ENCODE measurements at regions not wholly inside any gene's neighbourhood (a gene's known extent, or its start where the extent isn't known, plus 50 kb on each side); places are given as distances from the start of the nearest gene placed in this dataset.
A peak's percentile ranks its signal among the peaks of the same experiment; 100 is the strongest.

GRCh38 chr5:30932273-30933017, 261.0 kb upstream of the CDH6 start:
- DNase-seq (ENCODE audit: low spot score), result no peak

DNA sequence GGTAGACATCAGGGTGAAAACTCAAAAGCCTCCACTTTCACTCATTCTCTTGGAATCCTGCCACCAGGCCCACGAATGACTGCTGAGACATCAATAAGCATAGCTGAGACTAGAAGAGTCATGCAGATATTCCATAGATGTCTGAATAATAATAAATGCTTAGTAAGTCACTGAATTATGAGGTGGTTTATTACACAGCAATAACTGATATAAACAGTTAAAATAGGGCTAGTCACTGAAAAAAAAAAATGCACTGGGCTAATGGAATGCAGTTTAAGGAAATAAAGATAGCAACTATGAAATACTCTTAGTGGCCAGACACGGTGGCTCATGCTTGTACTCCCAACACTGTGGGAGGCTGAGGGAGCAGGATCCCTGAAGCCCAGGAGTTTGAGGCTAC, 262.8 kb upstream of the CDH6 start:
- DNase-seq (ENCODE audit: low spot score), result no peak

DNA sequence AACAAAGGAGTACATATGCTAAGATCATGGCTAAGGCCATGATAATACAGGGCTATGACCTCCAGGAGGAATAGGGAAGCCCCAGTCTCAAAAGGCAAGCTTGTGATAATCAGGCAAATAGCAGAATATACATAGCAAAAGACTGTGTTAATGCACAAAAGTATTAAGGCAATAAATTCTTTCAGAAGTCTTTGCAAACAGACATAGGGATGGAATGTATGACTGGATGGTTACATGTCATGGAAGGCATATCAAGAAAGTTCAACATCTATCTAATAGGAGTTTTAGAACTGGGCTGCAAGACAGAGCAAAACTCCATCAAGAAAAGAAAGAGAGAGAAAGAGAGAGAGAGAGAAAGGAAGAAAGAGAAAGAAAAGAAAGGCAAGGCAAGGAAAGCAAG, 264.5 kb upstream of the CDH6 start:
- DNase-seq (ENCODE audit: low spot score), result no peak

GRCh38 chr5:30926218-30926617, 267.3 kb upstream of the CDH6 start:
- no peak for DNase-seq (ENCODE audit: low spot score)

- no peak for DNase-seq (ENCODE audit: low spot score)
Observed at GRCh38 chr5:30921388-30921787, 272.1 kb upstream of the CDH6 start.

GRCh38 chr5:30918171-30918570, 275.3 kb upstream of the CDH6 start:
- no peak for DNase-seq (ENCODE audit: low spot score)

- no peak for DNase-seq (ENCODE audit: low spot score)
Observed at GRCh38 chr5:30908356-30908755, 285.1 kb upstream of the CDH6 start.

DNA sequence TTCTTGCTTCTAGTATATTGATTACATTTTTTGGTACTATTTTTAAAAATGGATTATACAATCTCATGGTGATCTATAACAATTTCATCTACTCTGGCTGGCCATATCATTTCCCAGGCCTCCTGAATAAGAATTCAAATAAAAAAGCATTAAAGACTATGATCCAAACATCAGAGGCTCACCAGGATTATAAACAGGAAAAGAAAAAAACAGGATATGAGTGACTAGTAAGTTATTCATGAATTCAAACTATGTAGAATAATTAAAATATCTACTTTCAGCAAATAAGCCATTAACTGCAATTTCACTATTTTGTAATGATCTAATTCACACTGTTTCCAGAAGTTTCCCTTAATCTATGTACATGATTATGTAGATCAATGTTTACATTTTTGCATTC, 293.1 kb upstream of the CDH6 start:
- DNase-seq (ENCODE audit: low spot score), result no peak

- peak; percentile 2 for DNase-seq (ENCODE audit: low spot score)
Observed at GRCh38 chr5:30894811-30895210, 298.7 kb upstream of the CDH6 start.

DNA sequence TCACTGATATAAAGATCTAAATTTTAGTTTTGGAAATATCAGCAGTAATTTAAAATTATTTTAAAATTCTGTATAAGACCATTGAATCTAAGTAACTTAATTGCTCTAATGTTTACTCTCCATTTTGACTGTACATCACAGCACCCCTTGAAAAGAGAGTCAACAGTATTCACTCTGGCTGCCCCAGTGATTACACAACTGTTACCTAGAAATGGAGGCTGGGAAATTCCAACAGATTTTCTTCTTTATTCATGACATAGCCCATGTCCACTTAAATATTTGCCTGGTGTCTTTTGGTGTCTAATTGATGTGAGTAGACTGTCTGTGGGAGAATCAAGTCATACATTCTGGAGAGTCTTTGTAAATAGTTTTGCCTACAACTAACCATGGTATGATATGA, 301.8 kb upstream of the CDH6 start:
- DNase-seq (ENCODE audit: low spot score), result no peak

- no peak for DNase-seq (ENCODE audit: low spot score)
Observed at GRCh38 chr5:30890377-30890776, 303.1 kb upstream of the CDH6 start.

- DNase-seq (ENCODE audit: low spot score), result no peak
Observed at GRCh38 chr5:30880514-30880913, 313.0 kb upstream of the CDH6 start.

GRCh38 chr5:30879887-30880286, 313.6 kb upstream of the CDH6 start:
- no peak for DNase-seq (ENCODE audit: low spot score)

DNA sequence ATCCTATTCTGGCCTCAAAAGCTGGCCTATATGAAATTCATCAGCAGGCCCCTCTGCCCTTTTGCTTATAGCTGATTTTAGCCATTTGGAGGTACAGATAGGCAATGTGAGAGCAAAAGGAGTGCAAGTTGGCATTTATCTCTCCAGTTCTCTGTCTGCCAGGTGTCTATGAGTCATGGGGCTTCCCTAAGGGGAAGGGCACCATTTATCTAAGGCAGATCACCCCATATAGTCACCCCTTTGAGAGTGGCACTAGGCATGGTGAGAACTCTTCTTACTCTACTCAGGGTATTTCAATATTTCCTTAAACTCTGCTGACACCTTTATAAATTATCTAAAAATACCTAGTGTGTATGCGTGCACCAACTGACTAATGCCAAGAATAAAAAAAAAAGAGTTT, 314.7 kb upstream of the CDH6 start:
- no peak for DNase-seq (ENCODE audit: low spot score)

DNA sequence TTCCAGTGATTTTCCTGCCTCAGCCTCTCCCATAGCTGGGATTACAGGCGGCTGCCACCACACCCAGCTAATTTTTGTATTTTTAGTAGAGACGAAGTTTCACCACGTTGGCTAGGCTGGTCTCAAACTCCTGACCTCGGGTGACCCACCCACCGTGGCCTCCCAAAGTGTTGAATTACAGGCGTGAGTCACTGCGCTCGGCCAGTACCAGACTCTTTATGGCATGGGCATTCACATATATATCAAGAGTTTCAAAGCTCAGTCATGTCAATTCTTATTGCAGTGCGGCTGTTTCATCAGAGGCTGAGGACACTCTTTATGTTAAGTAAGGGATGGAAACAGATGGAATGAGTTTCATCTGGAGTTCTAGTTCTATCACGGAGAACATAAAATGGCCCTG, 315.2 kb upstream of the CDH6 start:
- no peak for DNase-seq (ENCODE audit: low spot score)

GRCh38 chr5:30874241-30875034, 319.0 kb upstream of the CDH6 start:
- DNase-seq (ENCODE audit: low spot score), result no peak

DNA sequence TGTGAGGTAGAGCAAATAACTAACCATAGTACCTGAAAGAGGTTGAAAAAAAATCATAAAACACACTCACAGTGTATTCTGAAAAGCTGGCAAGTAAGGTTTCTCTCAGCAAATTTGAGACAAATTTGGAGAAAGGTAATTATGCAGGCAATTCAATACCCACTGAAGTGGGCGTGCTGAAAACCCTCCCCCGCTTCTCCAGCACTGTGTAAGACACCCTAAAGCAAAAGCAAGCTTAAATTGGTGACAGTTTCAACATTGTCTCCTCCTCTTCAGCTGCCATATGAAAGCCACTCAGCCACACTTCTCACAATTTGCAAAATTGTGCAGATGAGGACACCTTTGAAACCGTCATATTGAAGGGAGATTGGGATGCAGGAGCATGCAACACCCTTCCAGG, 322.3 kb upstream of the CDH6 start:
- DNase-seq (ENCODE audit: low spot score), result no peak

- no peak for DNase-seq (ENCODE audit: low spot score)
Observed at GRCh38 chr5:30867711-30868110, 325.8 kb upstream of the CDH6 start.

DNA sequence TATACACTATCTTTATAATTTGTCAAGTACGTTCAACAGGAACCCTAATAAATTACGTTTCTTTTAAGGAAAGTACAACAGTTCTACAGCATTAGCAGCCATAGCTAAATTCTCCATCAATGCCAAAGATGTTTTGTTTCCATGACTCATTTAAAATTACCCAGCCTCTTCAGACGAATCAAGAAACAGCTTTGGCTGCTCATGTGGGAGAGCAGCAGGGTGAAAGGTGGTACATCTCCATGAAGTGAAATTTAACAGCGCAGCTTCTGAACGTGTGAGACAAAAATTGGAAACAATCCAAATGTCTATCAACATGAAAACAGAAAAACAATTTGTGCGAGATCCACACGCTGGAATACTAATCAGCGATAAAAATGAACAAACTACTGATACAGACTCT, 327.3 kb upstream of the CDH6 start:
- no peak for DNase-seq (ENCODE audit: low spot score)

DNA sequence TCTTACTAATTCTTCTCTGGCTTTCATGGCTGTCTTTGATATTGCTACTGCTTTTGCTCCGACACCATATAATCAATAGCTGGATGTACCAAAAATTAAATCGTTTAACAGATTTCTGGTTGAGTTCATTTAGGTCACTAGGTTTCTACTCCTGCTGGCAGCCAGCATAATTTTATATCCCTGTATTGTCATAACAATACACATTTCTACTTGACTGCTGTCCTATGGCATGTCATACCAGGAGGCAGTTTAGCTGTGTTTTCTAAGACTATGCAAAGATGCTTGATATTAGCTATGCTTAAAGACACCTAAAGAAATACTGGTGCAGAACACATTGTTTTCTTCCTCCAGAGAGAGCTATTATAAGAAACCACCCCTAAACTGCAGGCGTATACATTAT, 337.2 kb upstream of the CDH6 start:
- DNase-seq (ENCODE audit: low spot score), result no peak

DNA sequence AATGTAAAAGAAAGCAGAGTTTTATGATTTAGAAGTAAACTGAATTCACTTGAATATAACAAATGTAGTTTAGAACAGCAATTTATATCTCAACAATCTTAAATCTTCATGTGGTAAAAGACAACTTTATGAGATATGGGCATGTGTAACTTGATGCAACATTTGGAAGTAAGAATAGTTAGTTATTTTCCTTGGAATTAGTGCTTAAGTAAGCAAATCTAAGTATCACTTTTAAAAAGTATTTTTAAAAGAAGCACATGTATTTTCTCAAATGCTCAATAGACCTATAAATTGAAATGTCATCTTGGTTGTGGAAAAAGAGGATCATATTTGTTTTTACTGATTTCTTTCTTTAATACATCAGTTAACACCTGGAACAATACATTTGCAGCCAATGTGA, 340.3 kb upstream of the CDH6 start:
- no peak for DNase-seq (ENCODE audit: low spot score)

DNA sequence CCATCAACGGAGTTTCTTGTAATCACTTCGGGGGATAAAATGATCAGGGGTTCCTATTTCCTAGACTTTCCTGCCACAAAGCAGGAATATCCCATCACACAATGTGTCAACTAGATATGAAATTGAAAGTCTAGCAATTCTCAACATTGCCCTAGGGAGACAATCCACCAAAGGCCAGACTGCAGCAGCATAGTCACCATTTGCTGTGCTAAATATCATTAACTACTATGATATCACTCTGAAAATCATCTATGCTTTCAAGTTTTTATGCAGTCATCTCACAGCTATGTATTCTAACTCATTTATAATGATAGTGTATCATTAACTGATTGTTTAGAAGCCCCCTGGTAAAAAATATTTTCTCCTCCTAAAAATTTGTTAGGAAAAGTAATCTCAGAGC, 342.6 kb upstream of the CDH6 start:
- DNase-seq (ENCODE audit: low spot score), result no peak

- peak; percentile 3 for DNase-seq (ENCODE audit: low spot score)
Observed at GRCh38 chr5:30849931-30850710, 343.4 kb upstream of the CDH6 start.
